ENCODE measurements at regions not wholly inside any gene's neighbourhood (a gene's known extent, or its start where the extent isn't known, plus 50 kb on each side); places are given as distances from the start of the nearest gene placed in this dataset.

GRCh38 chr13:31072041-31072440 lies 89.7 kb downstream of the HSPH1 start:
- Histone ChIP-seq H3K27me3 (ENCODE audit: insufficient read depth, poor library complexity, severe bottlenecking) (peaks cover 2% of the 10 kb centered on the region), H3K27ac (replicated peaks) (no peak overlapping the region), H3K4me3 (replicated peaks; ENCODE audit: insufficient read depth, low read length) (no peak overlapping the region)
- no peak for TF ChIP-seq SPI1 (IDR thresholded peaks at IDR 0.05; ENCODE audit: borderline replicate concordance, low read depth)
- no peak for TF ChIP-seq REST (IDR thresholded peaks at IDR 0.05; ENCODE audit: insufficient replicate concordance, low read depth)
- TF ChIP-seq POLR2AphosphoS5 (IDR thresholded peaks at IDR 0.05; ENCODE audit: low read depth): no peak
- TF ChIP-seq CTCF (IDR thresholded peaks at IDR 0.05; ENCODE audit: insufficient read depth, low read length): no peak
- no peak for TF ChIP-seq GABPA (IDR thresholded peaks at IDR 0.05; ENCODE audit: low read depth)
- DNase-seq (ENCODE audit: low read depth in 1 of 2, low spot score in 1 of 2): no peak

- Histone ChIP-seq H3K4me3 (replicated peaks; ENCODE audit: insufficient read depth, low read length) (no peak overlapping the region), H3K27me3 (ENCODE audit: insufficient read depth, poor library complexity, severe bottlenecking) (no peaks in the 10 kb centered on the region), H3K27ac (replicated peaks) (no peak overlapping the region)
- no peak for DNase-seq (ENCODE audit: low read depth in 1 of 2, low spot score in 1 of 2)
- TF ChIP-seq CTCF (IDR thresholded peaks at IDR 0.05; ENCODE audit: insufficient read depth, low read length) (no peak), REST (IDR thresholded peaks at IDR 0.05; ENCODE audit: insufficient replicate concordance, low read depth) (no peak), POLR2AphosphoS5 (IDR thresholded peaks at IDR 0.05; ENCODE audit: low read depth) (no peak), SPI1 (IDR thresholded peaks at IDR 0.05; ENCODE audit: borderline replicate concordance, low read depth) (no peak), GABPA (IDR thresholded peaks at IDR 0.05; ENCODE audit: low read depth) (no peak)
These were observed 91.7 kb downstream of the HSPH1 start for GRCh38 chr13:31069808-31070534.

GRCh38 chr13:31068119-31068423 lies 93.6 kb downstream of the HSPH1 start:
- H3K27ac ChIP-seq (replicated peaks): no peak overlapping the region
- TF ChIP-seq SPI1 (IDR thresholded peaks at IDR 0.05; ENCODE audit: borderline replicate concordance, low read depth) (no peak), REST (IDR thresholded peaks at IDR 0.05; ENCODE audit: insufficient replicate concordance, low read depth) (no peak)
- H3K4me3 ChIP-seq (replicated peaks; ENCODE audit: insufficient read depth, low read length): no peak overlapping the region
- peaks cover 3% of the 10 kb centered on the region for H3K27me3 ChIP-seq (ENCODE audit: insufficient read depth, poor library complexity, severe bottlenecking)
- DNase-seq (ENCODE audit: low read depth in 1 of 2, low spot score in 1 of 2): no peak
